Skin epidermis (tissue), 12 donors: ENCODE measurements at regions not wholly inside any gene's neighbourhood (a gene's known extent, or its start where the extent isn't known, plus 50 kb on each side); places are given as distances from the start of the nearest gene placed in this dataset.
"Not testable (repeated sequence)": the region's sequence is repeated elsewhere in the genome, so short reads cannot be mapped to it uniquely, and the experiment has no call there.

Experiments
- H3K27ac ChIP-seq, 21 experiments: fragments of 200-600 bp; sonication (generic) in 11 of 21; one replicate each; pipeline ENCODE4 v1.5.0; 2020; ENCODE audit warnings: mild to moderate bottlenecking in 3 of 21, inconsistent platforms in 2 of 21, moderate library complexity in 2 of 21
- H3K4me3 ChIP-seq, 7 experiments: fragments of 200-600 bp; sonication (generic) in 2 of 7; one replicate each; pipeline ENCODE4 v1.5.0; 2020; ENCODE audit warnings: inconsistent platforms in 2 of 7, mild to moderate bottlenecking in 2 of 7, moderate library complexity in 1 of 7

DNA sequence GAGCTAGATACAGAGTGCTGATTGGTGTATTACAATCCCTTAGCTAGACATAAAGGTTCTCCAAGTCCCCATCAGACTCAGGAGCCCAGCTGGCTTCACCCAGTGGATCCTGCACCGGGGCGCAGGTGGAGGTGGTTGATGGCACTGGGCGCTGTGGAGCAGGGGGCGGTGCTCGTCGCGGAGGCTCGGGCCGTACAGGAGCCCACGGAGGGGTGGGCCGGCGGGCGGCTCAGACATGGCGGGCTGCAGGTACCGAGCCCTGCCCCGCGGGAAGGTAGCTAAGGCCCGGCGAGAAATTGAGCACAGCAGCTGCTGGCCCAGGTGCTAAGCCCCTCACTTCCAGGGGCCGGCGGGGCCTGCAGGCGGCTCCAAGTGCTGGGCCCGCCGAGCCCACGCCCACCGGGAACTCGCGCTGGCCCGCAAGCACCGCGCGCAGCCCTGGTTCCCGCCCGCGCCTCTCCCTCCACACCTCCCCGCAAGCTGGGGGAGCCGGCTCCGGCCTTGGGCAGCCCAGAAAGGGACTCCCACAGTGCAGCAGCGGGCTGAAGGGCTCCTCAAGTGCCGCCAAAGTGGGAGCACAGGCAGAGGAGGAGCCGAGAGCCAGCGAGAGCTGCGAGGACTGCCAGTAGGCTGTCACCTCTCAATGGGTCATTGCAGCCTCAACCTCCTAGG, 96.4 kb upstream of the MYO10 start:
- not testable (repeated sequence) for H3K4me3 ChIP-seq, H3K27ac ChIP-seq

DNA sequence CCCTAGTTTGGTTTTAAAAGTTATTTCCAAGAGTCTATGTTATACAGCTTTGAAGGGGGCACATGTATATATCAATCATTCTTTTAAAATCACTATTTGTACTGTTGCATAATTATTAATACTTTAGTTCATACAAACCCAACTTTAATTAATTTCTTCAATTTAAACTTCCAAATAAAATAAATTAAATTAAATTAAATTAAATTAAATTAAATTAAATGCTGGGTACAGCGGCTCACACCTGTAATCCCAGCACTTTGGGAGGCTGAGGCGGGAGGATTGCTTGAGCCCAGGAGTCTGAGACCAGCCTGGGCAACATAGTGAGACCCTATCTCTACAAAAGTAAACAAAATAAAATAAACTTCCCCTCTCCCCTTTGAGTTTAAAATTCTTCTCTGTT, 98.9 kb upstream of the MYO10 start:
- H3K27ac ChIP-seq, H3K4me3 ChIP-seq: not testable (repeated sequence)

DNA sequence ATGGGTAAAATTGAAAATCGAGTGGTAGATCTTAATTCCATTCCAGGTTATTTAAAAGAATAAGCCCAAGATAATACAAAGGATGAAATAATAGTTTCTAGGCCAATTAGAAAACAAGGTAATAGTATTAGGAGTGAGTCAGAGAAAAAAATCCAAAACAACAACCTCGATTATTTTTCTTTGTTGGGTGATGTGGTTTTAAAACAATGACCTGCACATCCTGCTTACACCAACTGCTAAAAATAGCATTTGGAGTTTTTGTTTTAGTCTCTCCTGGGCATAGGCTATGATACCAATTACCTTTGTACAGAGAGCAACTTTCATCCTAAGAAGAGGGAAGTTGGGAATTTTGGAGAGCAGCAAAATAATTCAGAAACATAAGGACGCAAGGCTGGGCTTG, 101.7 kb upstream of the MYO10 start:
- H3K4me3 ChIP-seq, result no peak overlapping the region
- no peak overlapping the region for H3K27ac ChIP-seq

DNA sequence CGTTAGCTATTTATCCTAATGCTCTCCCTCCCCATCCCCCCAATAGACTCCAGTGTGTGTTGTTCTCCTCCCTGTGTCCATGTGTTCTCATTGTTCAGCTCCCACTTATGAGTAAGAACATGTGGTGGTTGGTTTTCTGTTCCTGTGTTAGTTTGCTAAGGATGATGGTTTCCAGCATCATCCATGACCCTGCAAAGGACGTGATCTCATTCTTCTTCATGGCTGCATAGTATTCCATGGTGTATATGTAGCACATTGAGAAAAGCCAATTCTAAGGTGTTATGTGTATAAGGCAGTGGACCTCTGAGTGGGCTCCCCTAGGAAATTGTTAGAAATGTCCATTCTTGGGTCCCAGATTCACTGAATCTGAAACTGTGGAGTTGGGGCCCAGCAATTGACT, 103.1 kb upstream of the MYO10 start:
- Histone ChIP-seq H3K4me3 (no peak overlapping the region), H3K27ac (no peak overlapping the region)

DNA sequence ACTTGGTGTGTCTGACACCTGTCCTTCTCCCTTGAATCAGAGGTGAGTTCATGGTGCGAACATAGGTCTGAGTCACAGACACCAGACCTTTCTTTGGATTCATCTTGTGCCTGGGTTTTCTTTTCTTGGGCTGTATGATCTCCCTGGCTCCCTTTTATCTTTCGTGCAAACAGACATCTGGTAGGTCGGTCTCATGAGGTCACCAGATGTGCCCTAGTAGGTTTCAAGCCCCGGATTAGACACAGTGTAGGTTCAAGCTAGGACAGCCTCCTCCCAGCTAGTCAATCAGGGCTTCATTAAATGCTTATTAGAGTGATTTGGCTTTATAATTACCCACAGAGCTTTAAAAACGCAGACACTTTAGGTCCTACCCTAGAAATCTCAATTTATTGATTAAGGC, 106.0 kb upstream of the MYO10 start:
- Histone ChIP-seq H3K27ac (no peak overlapping the region), H3K4me3 (no peak overlapping the region)

DNA sequence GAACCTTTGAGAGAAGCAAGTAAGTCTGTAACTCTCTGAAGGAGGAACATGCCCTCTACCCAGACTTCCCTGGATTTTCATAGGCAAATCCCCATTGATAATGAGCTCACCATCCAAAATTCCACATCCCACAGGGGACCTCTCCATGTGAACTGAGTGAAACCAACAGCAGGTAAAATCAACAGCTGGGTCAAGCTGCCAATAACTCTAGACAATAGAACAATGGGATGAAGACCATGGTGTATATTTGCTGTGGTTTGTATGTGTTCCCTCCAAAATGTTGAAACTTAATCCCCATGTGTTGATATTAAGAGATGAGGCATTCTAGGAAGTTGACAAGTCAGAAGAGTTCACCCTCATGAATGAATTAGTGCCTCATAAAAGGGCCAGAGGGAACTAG, 110.2 kb upstream of the MYO10 start:
- Histone ChIP-seq H3K27ac (no peak overlapping the region), H3K4me3 (no peak overlapping the region)

DNA sequence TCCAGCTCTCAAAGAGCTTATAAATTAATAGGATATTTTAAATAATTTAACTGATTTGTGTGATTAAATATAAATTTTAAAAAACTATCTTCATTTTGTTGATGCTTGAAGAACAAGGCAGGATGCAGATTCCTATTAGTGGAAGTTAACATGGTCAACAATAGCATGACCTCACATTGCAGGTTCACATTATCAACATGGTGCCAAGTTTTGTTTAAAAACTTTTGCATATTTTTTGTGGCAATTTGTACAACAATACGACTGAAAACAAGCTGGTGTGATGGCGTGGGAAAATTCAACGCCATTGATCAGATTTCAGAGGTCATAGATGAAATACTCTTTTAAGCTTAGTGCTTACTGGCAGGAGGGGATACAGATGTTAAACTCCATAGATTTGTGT, 114.1 kb upstream of the MYO10 start:
- no peak overlapping the region for H3K4me3 ChIP-seq
- H3K27ac ChIP-seq, result no peak overlapping the region

DNA sequence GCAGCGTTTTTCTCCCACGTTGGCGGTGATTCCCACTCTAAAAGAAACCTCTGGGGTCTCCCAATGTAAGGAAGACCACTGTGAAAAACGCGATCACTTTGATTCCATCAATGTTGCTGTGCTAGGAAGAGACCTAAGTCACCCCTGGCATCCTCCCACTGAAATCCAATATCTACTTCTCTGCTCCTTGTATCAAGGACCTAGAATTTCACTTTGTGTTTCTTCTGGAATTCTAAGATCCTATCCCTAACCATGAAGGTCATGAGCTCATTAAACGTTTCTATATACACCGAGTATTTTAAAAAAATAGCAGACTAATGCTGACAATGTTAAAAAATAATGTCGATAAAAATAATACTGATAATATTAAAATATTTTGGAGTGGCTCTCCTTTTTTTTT, 118.8 kb upstream of the MYO10 start:
- no peak overlapping the region for H3K4me3 ChIP-seq
- H3K27ac ChIP-seq, result no peak overlapping the region

DNA sequence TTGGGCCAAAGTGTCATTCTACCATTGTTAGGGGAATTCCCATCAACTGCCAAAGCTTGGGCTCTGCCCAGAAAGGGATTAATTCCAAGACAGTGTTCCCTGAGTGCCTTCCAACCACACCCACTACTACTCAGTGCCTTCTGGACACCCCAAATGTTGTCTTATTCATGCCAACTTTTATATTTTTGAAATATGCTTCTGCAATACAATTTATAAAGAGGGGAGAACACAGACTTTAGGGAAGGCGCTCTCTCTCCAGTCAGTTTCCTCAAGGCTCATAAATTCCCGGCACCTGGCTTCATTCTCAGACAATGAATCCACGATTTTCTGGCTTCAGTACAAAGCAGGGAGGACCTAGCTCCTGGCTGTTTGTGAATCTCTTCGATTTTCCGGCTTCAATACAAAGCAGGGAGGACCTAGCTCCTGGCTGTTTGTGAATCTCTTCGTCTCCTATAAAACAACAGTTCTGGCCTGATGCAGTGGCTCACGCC, 120.1 kb upstream of the MYO10 start:
- H3K4me3 ChIP-seq, result no peak overlapping the region

DNA sequence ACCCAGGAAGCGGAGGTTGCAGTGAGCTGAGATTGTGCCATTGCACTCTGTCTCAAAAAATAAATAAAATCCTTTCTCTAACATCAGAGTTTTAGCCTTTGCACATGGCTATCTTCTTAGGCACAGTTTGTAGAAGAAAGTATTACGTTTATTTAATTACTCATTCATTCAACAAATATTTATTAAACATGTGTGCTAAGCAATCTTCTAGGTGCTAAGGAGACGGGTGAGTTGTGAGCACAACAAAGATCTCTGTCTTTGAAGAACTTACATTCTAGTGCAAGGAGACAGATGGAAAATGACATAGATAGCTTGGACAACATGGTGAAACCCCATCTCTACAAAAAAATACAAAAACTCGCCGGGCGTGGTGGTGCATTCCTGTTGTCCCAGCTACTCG, 122.3 kb upstream of the MYO10 start:
- H3K27ac ChIP-seq, result no peak overlapping the region
- no peak overlapping the region for H3K4me3 ChIP-seq

More for the DNA sequence above, 120.1 kb upstream of the MYO10 start:
- no peak overlapping the region for H3K27ac ChIP-seq

DNA sequence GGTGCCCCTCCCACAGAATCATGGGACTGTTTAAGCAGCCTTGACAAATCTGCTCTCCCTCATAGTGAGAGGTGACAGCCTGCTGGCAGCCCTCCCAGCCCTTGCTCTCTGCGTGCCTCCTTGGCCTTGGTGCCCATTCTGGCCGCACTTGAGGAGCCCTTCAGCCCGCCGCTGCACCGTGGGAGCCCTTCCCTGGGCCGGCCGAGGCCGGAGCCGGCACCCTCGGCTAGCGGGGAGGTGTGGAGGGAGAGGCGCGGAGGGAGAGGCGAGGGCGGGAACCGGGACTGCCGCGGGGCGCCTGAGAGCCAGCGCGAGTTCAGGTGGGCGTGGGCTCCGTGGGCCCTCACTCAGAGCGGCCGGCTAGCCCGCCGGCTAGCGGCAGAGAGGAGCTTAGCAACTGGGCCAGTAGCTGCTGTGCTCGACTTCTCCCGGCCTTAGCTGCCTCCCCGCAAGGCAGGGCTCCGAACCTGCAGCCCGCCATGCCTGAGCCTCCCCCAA, 125.9 kb upstream of the MYO10 start:
- Histone ChIP-seq H3K27ac (no peak overlapping the region), H3K4me3 (no peak overlapping the region)

DNA sequence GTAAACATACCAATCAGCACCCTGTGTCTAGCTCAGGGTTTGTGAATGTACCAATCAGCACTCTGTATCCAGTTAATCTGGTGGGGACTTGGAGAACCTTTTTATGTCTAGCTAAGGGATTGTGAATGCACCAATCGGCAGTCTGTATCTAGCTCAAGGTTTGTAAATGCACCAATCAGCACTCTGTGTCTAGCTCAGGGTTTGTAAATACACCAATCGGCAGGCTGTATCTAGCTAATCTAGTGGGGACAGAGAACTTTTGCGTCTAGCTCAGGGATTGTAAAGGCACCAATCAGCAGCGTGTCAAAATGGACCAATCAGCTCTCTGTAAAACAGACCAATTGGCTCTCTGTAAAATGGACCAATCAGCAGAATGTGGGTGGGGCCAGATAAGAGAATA, 126.7 kb upstream of the MYO10 start:
- H3K27ac ChIP-seq, H3K4me3 ChIP-seq: not testable (repeated sequence)

DNA sequence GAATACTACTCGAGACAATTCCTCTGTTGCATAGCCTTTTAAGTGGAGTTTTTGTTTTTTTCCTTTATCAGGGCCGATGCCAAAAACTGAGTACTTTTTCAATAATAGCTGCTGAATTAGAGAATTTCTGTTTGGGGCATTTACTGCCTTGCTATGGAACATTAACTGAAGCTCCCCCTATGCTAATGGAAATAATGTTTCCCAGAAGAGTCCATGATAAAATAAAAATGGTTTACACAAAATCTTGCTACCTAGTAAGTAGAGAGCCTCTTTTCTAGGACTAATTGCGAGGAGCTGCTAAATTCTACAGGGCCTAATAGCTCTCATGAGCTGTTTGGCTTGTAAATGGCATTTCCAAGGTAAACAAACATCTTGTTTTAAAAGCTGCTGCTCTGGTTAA, 128.2 kb upstream of the MYO10 start:
- no peak overlapping the region for H3K27ac ChIP-seq
- H3K4me3 ChIP-seq, result no peak overlapping the region

DNA sequence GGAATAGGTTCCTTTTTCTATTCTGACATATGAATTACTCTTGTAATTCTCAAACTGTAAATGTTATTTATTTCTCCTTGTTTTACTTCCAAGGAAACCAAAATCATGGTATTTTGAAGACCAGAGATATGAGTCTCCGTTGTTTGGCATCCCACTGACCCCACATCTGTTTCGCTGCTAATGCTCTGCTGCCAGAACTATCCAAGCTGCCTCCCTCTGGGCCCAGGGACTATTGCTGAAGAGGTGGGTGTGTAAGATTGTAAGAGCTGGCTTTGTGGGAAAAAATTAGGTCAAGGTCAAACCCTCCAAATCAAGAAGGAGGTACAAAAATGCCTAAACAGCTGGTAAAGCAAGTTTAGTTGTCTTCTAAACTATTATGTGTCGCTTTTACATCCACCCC, 129.4 kb upstream of the MYO10 start:
- Histone ChIP-seq H3K4me3 (no peak overlapping the region), H3K27ac (no peak overlapping the region)

DNA sequence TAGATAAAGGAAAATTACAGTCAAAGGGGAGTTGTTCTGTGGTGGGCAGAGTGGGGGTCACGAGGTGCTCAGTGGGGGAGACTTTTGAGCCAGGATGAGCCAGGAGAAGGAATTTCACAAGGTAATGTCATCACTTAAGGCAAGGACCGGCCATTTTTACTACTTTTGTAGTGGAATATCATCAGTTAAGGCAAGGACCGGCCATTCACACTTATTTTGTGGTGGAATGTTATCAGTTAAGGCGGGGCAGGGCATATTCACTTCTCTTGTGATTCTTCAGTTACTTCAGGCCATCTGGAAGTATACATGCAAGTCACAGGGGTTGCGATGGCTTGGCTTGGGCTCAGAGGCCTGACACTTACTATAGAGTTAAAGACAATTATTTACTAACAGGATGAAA, 129.9 kb upstream of the MYO10 start:
- H3K27ac ChIP-seq, H3K4me3 ChIP-seq: not testable (repeated sequence)

DNA sequence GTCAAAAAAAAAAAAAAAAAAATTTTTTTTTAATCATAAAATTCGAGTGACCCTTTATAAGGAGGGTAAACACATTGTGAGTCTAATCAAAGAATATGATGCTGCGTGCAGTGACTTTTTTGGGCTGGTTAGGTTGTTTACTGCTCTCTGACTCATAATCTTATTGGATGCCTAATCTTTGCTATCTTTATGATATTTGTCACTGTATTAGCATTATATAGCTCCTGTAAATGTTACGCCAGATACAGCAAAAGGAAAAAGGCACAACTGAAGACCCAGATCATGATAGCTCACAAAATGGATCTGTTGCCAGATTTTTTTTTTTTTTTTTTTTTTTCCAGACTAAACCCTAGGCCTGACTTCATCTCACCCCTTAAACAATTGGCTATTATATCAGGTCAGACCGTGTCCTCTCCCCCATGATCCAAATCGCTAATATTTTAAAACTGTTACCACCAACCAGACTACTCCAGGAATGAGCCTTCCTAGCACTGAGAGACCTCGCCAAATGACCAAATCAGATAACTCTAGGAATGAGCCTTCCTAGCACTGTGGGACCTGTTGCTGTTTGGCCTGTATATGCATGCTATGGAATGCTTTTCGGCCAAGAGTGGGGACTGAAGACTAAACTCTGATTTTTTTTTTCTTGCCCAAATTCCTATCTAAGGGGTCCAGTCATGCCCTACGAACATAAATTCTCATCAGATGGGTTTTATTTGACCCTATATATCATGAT, 131.7 kb upstream of the MYO10 start:
- Histone ChIP-seq H3K4me3 (no peak overlapping the region), H3K27ac (no peak overlapping the region)

DNA sequence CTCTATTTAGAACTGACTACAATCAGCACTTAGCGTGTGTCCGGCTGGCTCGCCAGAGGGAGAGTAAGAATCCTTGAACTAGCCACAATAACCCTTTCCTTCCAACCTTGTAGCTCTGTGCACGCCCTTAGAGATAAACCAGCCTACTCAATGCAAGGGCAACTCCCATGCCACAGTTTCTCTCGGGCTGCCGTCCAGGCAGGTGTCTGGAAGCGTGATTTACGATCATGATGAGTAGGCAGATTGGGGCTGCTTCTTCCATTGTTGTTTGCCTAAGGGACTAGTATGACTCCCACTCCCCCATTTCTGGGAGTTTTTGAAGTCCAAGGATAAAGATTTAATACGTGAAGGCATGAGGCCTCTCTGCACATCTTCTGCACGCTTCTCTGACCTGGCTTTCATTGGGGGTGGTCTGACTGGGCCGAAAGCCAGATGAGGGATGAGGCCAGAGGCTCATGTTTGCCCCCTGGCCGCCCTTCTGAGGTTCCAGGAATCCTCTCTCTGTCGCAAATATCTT, 134.0 kb upstream of the MYO10 start:
- H3K4me3 ChIP-seq, result no peak overlapping the region
- no peak overlapping the region for H3K27ac ChIP-seq

DNA sequence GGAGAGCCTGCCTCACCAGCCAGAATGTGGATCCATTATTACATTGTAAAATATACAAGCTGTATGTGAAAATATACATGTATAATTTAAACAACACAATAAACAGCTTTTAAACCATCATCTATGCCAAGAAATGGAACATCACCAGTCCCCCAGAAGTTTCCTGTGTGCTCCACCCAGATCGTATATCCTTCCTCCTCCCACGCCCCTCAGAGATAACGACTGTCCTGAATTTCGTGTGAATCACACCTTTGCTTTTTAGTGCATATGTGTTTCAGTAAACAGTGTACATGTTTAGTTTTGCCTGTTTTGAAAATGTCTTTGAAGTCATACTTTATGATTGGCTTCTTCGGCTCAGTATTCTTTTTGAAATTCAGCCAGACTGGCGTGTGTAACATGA, 134.6 kb upstream of the MYO10 start:
- no peak overlapping the region for H3K4me3 ChIP-seq
- no peak overlapping the region for H3K27ac ChIP-seq

DNA sequence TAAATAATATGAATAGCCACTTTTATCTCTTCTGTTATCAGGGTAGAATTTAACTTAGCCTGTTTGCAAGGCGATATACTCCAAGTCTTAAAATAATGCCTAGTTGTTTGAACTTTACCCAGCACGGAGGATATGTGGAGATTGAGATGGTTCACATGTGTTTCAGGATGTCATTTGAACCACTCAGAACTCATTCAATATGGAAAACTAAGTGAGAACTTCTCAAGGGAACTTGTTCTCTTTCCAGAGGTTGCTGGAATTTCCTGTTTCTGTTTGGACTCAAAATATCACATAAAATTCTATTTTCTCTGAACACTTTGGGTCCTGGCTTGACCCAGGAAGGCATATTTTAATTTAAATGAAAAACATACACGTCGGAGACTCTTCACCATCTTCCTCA, 139.1 kb upstream of the MYO10 start:
- Histone ChIP-seq H3K27ac (no peak overlapping the region), H3K4me3 (no peak overlapping the region)

DNA sequence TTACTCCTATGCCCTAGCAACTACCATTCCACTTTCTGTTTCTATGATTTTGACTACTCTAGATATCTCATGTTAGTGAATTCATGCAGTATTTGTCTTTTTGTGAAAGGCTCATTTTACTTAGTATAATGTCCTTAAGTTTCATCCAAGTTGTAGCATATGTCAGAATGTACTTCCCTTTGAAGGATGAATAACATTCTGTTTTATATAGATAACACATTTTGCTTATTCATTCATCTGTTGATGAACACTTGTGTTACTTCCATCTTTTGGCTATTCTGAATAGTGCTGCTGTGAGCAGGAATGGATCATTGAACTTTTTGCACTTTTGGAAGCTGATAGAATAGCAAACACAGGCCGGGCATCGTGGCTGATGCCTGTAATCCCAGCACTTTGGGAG, 140.2 kb upstream of the MYO10 start:
- no peak overlapping the region for H3K4me3 ChIP-seq
- no peak overlapping the region for H3K27ac ChIP-seq
